Esophagus squamous epithelium (tissue), 5 donors: ENCODE measurements at regions not wholly inside any gene's neighbourhood (a gene's known extent, or its start where the extent isn't known, plus 50 kb on each side); places are given as distances from the start of the nearest gene placed in this dataset.

Experiments used
- DNase-seq: peaks from one replicate; lab custom pipeline; 2025; lab: John Stamatoyannopoulos, UW
- H3K27ac ChIP-seq, 4 donors: fragments of 200-600 bp; sonication (generic); one replicate each; pipeline ENCODE4 v1.5.1; 2016 to 2019; ENCODE audit warnings: mild to moderate bottlenecking in 1 of 4
- H3K27me3 ChIP-seq, 4 donors: fragments of 200-600 bp; sonication (generic); 1 replicate in 3 of 4; 2 replicates in 1 of 4; pipeline versions ENCODE4 v1.5.1 to v1.6.0; 2017 to 2021; ENCODE audit warnings: antibody characterized with exemption in 1 of 4
- H3K36me3 ChIP-seq, 3 donors: fragments of 200-600 bp; sonication (generic); one replicate each; pipeline ENCODE4 v1.5.1; 2016 to 2019
- H3K4me1 ChIP-seq, 3 donors: fragments of 200-600 bp; sonication (generic); one replicate each; pipeline ENCODE4 v1.5.1; 2017 to 2019
- H3K4me3 ChIP-seq, 4 donors: fragments of 200-600 bp; sonication (generic); 1 replicate in 3 of 4; 2 replicates in 1 of 4; pipeline ENCODE4 v1.5.1; 2016 to 2019; ENCODE audit warnings: mild to moderate bottlenecking in 2 of 4, moderate library complexity in 1 of 4
- H3K9me3 ChIP-seq, 3 donors: fragments of 200-600 bp; sonication (generic); one replicate each; pipeline ENCODE4 v1.5.1; 2016 to 2019
- POLR2A ChIP-seq, 4 donors: fragments of 450-650 bp; IDR thresholded peaks; one replicate each; pipeline ENCODE4 v1.6.1; 2017; ENCODE audit warnings: antibody characterized with exemption in 4 of 4, mild to moderate bottlenecking in 4 of 4, moderate library complexity in 3 of 4
- WGBS, 2 donors: methylation state at CpG; one replicate each; pipeline ENCODE4 v1.1.5; 2018; 5-methylcytosine and 5-hydroxymethylcytosine counted together
- intact Hi-C: fragments of 100-400 bp; cut with DNase I; formaldehyde crosslinking; loops from one replicate; pipeline ENCODE4 v1.15.0; 2022
- TF ChIP-seq, protein P1 (sequence below), 6 experiments: fragments of 450-650 bp in 4 of 6; fragments of 200-600 bp in 2 of 6; sonication (generic) in 2 of 6; IDR thresholded peaks; one replicate each; pipeline ENCODE4 v1.5.1; 2016 to 2019; ENCODE audit warnings: antibody characterized with exemption in 6 of 6, mild to moderate bottlenecking in 4 of 6, moderate library complexity in 4 of 6
- donor health status: DM: yes; HTN: yes; CAD: no.

DNA sequence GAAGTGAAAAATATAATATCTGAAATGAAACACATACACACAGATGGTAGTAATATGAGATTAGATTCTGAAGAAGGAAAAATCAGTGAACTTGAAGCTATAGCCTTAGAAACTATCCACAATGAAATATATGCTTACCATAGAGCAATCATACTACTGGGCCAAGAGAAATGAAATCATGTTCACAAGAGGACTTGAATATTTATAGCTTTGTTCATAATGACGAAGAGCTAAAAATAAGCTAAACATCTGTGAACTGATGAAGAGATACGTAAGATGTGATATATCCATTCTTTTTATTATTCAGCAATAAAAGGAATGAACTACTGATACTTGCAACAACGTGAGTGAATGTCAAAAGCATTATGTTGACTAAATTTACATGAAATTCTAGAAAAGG lies 92.6 kb upstream of the ALDH1B1 start:
- WGBS, 2 donors = 50 to 70% methylated on average over 3 of the region's 3 CpGs
- Histone ChIP-seq H3K9me3 (no peaks in the 10 kb centered on the region), H3K36me3 (no peaks in the 10 kb centered on the region), H3K4me3 (no peak overlapping the region), H3K27me3 (no peaks in the 10 kb centered on the region), H3K4me1 (no peaks in the 10 kb centered on the region), H3K27ac (no peak overlapping the region)
- TF ChIP-seq, protein P1, sequence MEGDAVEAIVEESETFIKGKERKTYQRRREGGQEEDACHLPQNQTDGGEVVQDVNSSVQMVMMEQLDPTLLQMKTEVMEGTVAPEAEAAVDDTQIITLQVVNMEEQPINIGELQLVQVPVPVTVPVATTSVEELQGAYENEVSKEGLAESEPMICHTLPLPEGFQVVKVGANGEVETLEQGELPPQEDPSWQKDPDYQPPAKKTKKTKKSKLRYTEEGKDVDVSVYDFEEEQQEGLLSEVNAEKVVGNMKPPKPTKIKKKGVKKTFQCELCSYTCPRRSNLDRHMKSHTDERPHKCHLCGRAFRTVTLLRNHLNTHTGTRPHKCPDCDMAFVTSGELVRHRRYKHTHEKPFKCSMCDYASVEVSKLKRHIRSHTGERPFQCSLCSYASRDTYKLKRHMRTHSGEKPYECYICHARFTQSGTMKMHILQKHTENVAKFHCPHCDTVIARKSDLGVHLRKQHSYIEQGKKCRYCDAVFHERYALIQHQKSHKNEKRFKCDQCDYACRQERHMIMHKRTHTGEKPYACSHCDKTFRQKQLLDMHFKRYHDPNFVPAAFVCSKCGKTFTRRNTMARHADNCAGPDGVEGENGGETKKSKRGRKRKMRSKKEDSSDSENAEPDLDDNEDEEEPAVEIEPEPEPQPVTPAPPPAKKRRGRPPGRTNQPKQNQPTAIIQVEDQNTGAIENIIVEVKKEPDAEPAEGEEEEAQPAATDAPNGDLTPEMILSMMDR (IDR thresholded peaks at IDR 0.05) = no peak
- no peak for TF ChIP-seq POLR2A (IDR thresholded peaks at IDR 0.05)
- no peak for DNase-seq
- intact Hi-C loops = no loop called here

GRCh38 chr9:38298904-38299303 lies 93.6 kb upstream of the ALDH1B1 start:
- Histone ChIP-seq H3K9me3 (no peaks in the 10 kb centered on the region), H3K27ac (no peak overlapping the region), H3K4me3 (no peak overlapping the region), H3K4me1 (peaks cover 0 to 3% (median 0%) of the 10 kb centered on the region in 3 donors), H3K36me3 (no peaks in the 10 kb centered on the region), H3K27me3 (no peaks in the 10 kb centered on the region)
- TF ChIP-seq POLR2A (IDR thresholded peaks at IDR 0.05) = no peak
- TF ChIP-seq, protein P1 (IDR thresholded peaks at IDR 0.05) = no peak
- no peak for DNase-seq
- 65 to 90% methylated on average over 3 of the region's 3 CpGs for WGBS, 2 donors
- intact Hi-C loops = no loop called here

DNA sequence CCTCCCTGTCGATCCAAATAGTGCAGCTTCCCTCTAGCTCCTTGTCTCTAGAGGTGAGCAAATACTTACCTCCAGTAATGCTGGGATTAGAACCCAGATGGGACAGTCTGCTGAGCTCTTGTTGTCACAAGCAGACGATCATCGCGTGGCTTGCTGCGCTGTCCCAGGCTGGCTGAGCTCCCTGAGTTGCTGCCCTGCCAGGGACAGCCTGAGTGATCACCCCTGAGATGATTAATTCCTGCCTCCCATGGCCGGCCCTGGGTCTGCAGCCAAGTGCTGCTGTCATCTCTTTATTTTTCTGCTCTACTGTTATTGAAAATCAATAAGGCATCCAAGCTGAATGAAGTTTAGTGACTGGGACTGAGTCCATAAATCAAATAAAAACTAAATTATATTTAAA lies 94.0 kb upstream of the ALDH1B1 start:
- DNase-seq = no peak

GRCh38 chr9:38296807-38297206 lies 95.7 kb upstream of the ALDH1B1 start:
- Histone ChIP-seq H3K9me3 (no peaks in the 10 kb centered on the region), H3K27me3 (no peaks in the 10 kb centered on the region), H3K36me3 (no peaks in the 10 kb centered on the region), H3K4me1 (peaks cover 0 to 3% (median 0%) of the 10 kb centered on the region in 3 donors), H3K4me3 (no peak overlapping the region), H3K27ac (no peak overlapping the region)
- TF ChIP-seq, protein P1 (IDR thresholded peaks at IDR 0.05) = no peak
- no peak for TF ChIP-seq POLR2A (IDR thresholded peaks at IDR 0.05)
- no peak for DNase-seq
- WGBS, 2 donors = 44 to 71% methylated on average over 1 of the region's 1 CpG
- intact Hi-C loops = no loop called here

More for the DNA sequence above, 94.0 kb upstream of the ALDH1B1 start:
- no peak overlapping the region for H3K27ac ChIP-seq
- no peaks in the 10 kb centered on the region for H3K36me3 ChIP-seq
- 55 to 78% methylated on average over 1 to 4 of the region's 6 CpGs for WGBS, 2 donors
- intact Hi-C loops = no loop called here
- no peak overlapping the region for H3K4me3 ChIP-seq
- H3K9me3 ChIP-seq = no peaks in the 10 kb centered on the region
- H3K27me3 ChIP-seq = no peaks in the 10 kb centered on the region
- no peak for TF ChIP-seq POLR2A (IDR thresholded peaks at IDR 0.05)
- TF ChIP-seq, protein P1 (IDR thresholded peaks at IDR 0.05) = no peak
- H3K4me1 ChIP-seq = peaks cover 0 to 3% (median 0%) of the 10 kb centered on the region in 3 donors

DNA sequence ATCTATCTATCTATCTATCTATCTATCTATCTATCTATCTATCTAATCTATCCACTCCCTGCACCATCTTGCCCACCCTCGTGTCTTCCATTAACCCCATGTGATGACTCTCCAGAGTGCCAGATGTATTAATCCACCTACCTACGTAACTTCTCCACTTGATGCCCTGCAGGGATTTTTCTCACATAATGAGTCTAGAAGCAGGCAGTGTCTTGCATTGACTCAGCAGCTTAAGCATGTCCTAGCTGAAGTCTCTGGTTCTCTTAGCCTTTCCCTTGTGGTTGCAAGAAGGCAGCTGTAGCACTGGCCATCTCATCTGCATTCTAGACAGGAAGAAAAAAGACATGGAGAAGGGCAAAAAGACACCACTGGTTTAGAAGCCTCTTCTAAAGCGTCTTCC lies 96.7 kb upstream of the ALDH1B1 start:
- H3K27me3 ChIP-seq = no peaks in the 10 kb centered on the region
- TF ChIP-seq, protein P1 (IDR thresholded peaks at IDR 0.05) = no peak
- no peak for TF ChIP-seq POLR2A (IDR thresholded peaks at IDR 0.05)
- intact Hi-C loops = no loop called here
- no peaks in the 10 kb centered on the region for H3K36me3 ChIP-seq
- no peaks in the 10 kb centered on the region for H3K9me3 ChIP-seq
- 44 to 52% methylated on average over 3 of the region's 3 CpGs for WGBS, 2 donors
- no peak overlapping the region for H3K4me3 ChIP-seq
- DNase-seq = no peak
- H3K4me1 ChIP-seq = peaks cover 0 to 3% (median 0%) of the 10 kb centered on the region in 3 donors
- H3K27ac ChIP-seq = no peak overlapping the region
